ENCODE measurements at regions not wholly inside any gene's neighbourhood (a gene's known extent, or its start where the extent isn't known, plus 50 kb on each side); places are given as distances from the start of the nearest gene placed in this dataset.

DNA sequence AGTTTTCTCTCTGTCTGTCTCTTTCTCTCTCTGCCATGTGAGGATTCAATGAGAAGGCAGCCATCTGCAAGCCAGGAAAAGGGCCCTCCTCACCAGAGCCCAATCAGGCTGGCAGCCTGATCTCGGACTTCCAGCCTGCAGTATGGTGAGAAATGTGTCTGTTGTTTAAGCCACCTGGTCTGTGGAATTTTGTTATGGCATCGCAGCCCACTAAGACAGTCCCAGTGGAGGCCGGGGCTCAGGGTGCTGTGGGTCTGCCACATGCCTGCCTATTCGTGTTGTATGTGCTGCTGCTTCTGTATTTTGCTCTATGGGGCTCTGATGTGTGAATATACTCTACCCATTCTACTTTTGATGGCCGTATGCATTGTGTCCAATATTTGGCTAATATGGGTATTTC, 139.0 kb upstream of the HS6ST1 start:
- Histone ChIP-seq H3K9me2 (replicated peaks; ENCODE audit: insufficient read depth, low read length) (no peaks in the 10 kb centered on the region), H3K27me3 (replicated peaks; ENCODE audit: insufficient read depth, low read length) (no peaks in the 10 kb centered on the region), H3K4me1 (ENCODE audit: low read length) (no peaks in the 10 kb centered on the region), H3K9ac (ENCODE audit: low read length) (no peak overlapping the region), H3F3A (ENCODE audit: insufficient read depth, low read length) (no peaks in the 10 kb centered on the region), H3K9me3 (replicated peaks; ENCODE audit: insufficient read depth, low read length) (no peaks in the 10 kb centered on the region), H3K27ac (ENCODE audit: low read length) (no peak overlapping the region), H4K20me1 (ENCODE audit: insufficient read depth, low read length) (no peaks in the 10 kb centered on the region), H2AFZ (ENCODE audit: low read length) (no peak overlapping the region), H3K4me2 (ENCODE audit: low read depth, low read length) (no peak overlapping the region), H3K79me2 (ENCODE audit: low read length) (no peaks in the 10 kb centered on the region), H3K4me3 (ENCODE audit: low read length) (no peak overlapping the region), H3K36me3 (replicated peaks; ENCODE audit: insufficient read depth, low read length) (no peaks in the 10 kb centered on the region)
- DNase-seq, result no peak
- no peak for TF ChIP-seq EZH2 (optimal IDR thresholded peaks at IDR 0.05; ENCODE audit: low read depth, low read length)
- TF ChIP-seq EZH2phosphoT487 (IDR thresholded peaks at IDR 0.05; ENCODE audit: low read length), result no peak
- TF ChIP-seq, protein P1, sequence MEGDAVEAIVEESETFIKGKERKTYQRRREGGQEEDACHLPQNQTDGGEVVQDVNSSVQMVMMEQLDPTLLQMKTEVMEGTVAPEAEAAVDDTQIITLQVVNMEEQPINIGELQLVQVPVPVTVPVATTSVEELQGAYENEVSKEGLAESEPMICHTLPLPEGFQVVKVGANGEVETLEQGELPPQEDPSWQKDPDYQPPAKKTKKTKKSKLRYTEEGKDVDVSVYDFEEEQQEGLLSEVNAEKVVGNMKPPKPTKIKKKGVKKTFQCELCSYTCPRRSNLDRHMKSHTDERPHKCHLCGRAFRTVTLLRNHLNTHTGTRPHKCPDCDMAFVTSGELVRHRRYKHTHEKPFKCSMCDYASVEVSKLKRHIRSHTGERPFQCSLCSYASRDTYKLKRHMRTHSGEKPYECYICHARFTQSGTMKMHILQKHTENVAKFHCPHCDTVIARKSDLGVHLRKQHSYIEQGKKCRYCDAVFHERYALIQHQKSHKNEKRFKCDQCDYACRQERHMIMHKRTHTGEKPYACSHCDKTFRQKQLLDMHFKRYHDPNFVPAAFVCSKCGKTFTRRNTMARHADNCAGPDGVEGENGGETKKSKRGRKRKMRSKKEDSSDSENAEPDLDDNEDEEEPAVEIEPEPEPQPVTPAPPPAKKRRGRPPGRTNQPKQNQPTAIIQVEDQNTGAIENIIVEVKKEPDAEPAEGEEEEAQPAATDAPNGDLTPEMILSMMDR (IDR thresholded peaks at IDR 0.05; ENCODE audit: low read length), result no peak

DNA sequence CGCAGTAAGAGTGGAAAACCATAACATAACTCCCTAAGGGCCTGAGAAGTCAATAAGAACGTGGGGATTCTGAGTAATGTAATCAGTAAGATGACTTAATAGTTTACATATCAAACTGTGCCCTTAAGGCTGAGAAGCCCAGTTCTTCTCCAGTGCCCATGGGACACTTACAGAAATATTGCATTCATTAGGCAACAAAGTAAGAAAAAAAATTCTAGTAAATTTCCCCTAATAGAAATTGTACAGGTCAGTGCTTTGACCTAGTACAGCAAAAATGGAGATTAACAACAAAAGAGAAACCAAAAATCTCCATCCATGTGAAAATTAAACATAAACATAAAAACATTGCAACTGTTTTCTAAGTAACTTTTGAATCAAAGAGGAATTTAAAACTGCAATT, 139.8 kb upstream of the HS6ST1 start:
- no peaks in the 10 kb centered on the region for H3K79me2 ChIP-seq (ENCODE audit: low read length)
- H2AFZ ChIP-seq (ENCODE audit: low read length), result no peak overlapping the region
- H3K4me3 ChIP-seq (ENCODE audit: low read length), result no peak overlapping the region
- H3K9me2 ChIP-seq (replicated peaks; ENCODE audit: insufficient read depth, low read length), result no peaks in the 10 kb centered on the region
- H3K36me3 ChIP-seq (replicated peaks; ENCODE audit: insufficient read depth, low read length), result no peaks in the 10 kb centered on the region
- no peaks in the 10 kb centered on the region for H3K9me3 ChIP-seq (replicated peaks; ENCODE audit: insufficient read depth, low read length)
- H3K9ac ChIP-seq (ENCODE audit: low read length), result no peak overlapping the region
- TF ChIP-seq EZH2phosphoT487 (IDR thresholded peaks at IDR 0.05; ENCODE audit: low read length) (no peak), EZH2 (optimal IDR thresholded peaks at IDR 0.05; ENCODE audit: low read depth, low read length) (no peak)
- TF ChIP-seq, protein P1 (IDR thresholded peaks at IDR 0.05; ENCODE audit: low read length), result no peak
- H3K27me3 ChIP-seq (replicated peaks; ENCODE audit: insufficient read depth, low read length), result no peaks in the 10 kb centered on the region
- no peak overlapping the region for H3K27ac ChIP-seq (ENCODE audit: low read length)
- no peaks in the 10 kb centered on the region for H3K4me1 ChIP-seq (ENCODE audit: low read length)
- no peak for DNase-seq
- H3F3A ChIP-seq (ENCODE audit: insufficient read depth, low read length), result no peaks in the 10 kb centered on the region
- H4K20me1 ChIP-seq (ENCODE audit: insufficient read depth, low read length), result no peaks in the 10 kb centered on the region
- H3K4me2 ChIP-seq (ENCODE audit: low read depth, low read length), result no peak overlapping the region

DNA sequence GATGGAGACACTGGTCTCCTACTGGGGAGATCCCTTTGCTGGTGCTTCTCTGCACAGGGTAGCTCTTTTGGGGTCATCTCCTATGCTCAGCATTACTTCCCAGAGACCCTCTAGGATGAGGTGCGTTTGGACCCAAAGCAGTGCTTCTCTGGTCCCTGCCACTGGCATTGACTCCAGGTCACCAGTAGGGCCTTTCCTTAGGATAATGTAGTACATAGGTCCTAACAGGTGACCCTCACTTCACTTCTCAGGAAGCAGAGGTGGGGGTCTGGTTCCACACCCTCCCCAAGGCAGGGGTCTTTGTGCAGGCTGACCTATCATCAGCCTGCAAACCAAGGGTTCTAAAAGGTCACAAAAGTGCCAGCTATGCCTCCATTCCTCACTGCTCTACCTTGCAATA, 145.8 kb upstream of the HS6ST1 start:
- H3K9me2 ChIP-seq (replicated peaks; ENCODE audit: insufficient read depth, low read length), result no peaks in the 10 kb centered on the region
- no peaks in the 10 kb centered on the region for H3K4me1 ChIP-seq (ENCODE audit: low read length)
- no peaks in the 10 kb centered on the region for H3K9me3 ChIP-seq (replicated peaks; ENCODE audit: insufficient read depth, low read length)
- H3F3A ChIP-seq (ENCODE audit: insufficient read depth, low read length), result no peaks in the 10 kb centered on the region
- no peak overlapping the region for H3K27ac ChIP-seq (ENCODE audit: low read length)
- H3K9ac ChIP-seq (ENCODE audit: low read length), result no peak overlapping the region
- no peak overlapping the region for H3K4me3 ChIP-seq (ENCODE audit: low read length)
- no peaks in the 10 kb centered on the region for H3K79me2 ChIP-seq (ENCODE audit: low read length)
- no peak for DNase-seq
- TF ChIP-seq, protein P1 (IDR thresholded peaks at IDR 0.05; ENCODE audit: low read length), result no peak
- TF ChIP-seq EZH2 (optimal IDR thresholded peaks at IDR 0.05; ENCODE audit: low read depth, low read length), result no peak
- no peak for TF ChIP-seq EZH2phosphoT487 (IDR thresholded peaks at IDR 0.05; ENCODE audit: low read length)
- no peaks in the 10 kb centered on the region for H4K20me1 ChIP-seq (ENCODE audit: insufficient read depth, low read length)
- H3K27me3 ChIP-seq (replicated peaks; ENCODE audit: insufficient read depth, low read length), result no peaks in the 10 kb centered on the region
- no peak overlapping the region for H2AFZ ChIP-seq (ENCODE audit: low read length)
- H3K4me2 ChIP-seq (ENCODE audit: low read depth, low read length), result no peak overlapping the region
- no peaks in the 10 kb centered on the region for H3K36me3 ChIP-seq (replicated peaks; ENCODE audit: insufficient read depth, low read length)
